T-helper 17 cell (primary cell): ENCODE measurements at regions not wholly inside any gene's neighbourhood (a gene's known extent, or its start where the extent isn't known, plus 50 kb on each side); places are given as distances from the start of the nearest gene placed in this dataset.

Experiments
- ATAC-seq: fragments of 150-1000 bp; cut with Tn5 transposase; 2 replicates; pipeline ENCODE4 v1.10.0; 2021; ENCODE audit warnings: mild to moderate bottlenecking, moderate library complexity
- DNase-seq, 3 donors: peaks; one replicate each; pipeline versions ENCODE4 v3.0.0 to v3.0.0-alpha.2; 2020 to 2021
- H3K9me3 ChIP-seq: one replicate; pipeline ENCODE4 v1.7.0; 2013; ENCODE audit warnings: low read length, mild to moderate bottlenecking; ENCODE audit not compliant: control insufficient read depth, poor library complexity, severe bottlenecking
- H3K27ac Mint-ChIP-seq: one replicate; pipeline ENCODE4 v1.8.0; 2022; ENCODE audit warnings: mild to moderate bottlenecking, moderate library complexity, mixed read lengths
- H3K27me3 Mint-ChIP-seq: one replicate; pipeline ENCODE4 v1.8.0; 2022; ENCODE audit warnings: mixed read lengths
- H3K36me3 Mint-ChIP-seq: one replicate; pipeline ENCODE4 v1.8.0; 2022; ENCODE audit warnings: low read depth, mixed read lengths
- H3K4me1 Mint-ChIP-seq: one replicate; pipeline ENCODE4 v1.8.0; 2022; ENCODE audit warnings: mild to moderate bottlenecking, mixed read lengths
- H3K4me3 Mint-ChIP-seq: one replicate; pipeline ENCODE4 v1.8.0; 2022; ENCODE audit warnings: mild to moderate bottlenecking, moderate library complexity, mixed read lengths

GRCh38 chr21:35106246-35106835 is 57.2 kb upstream of the RUNX1 start:
- H3K27ac Mint-ChIP-seq: no peak overlapping the region
- no peaks in the 10 kb centered on the region for H3K36me3 Mint-ChIP-seq

DNA sequence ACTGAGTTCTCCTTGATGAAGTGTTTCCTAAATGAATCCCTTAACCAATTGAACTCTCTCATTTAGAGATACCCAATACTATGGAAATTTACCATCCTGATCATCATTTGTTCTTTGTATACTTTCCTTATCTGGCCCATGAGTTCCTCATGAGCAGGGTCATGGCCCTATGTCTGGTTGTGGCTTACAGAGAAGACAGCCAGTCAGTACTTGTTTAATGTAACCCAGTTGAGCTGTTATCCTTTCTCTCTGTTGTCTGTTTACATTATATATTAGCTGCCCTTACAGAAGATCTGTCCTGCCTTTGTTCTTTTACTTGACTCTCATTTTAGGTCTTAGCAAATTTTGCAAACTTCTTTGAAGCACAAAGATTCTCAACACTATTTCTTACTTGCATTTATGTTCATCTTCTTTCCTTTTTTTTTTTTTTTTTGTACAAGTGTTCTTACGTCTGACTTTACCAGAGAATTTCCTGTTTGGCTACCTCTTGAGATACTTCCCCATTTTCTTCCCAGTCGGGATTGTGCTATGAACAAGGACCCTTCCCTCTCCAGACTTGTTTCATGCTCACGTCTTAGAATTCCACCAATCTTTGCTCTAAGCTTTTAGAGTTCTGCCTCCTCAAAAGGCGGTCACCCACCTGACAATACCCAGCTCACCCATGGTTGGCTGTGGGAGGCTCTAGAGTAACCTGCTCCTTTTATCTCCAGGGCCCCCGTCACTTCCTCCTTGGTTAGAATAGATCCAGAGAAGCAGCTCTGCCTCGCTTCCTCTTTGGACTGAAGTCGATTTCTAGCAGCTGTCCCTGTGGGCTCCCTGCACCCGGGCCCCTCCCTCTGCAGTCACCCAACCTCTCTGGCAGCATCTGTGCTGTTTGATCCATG is 53.6 kb upstream of the RUNX1 start:
- Mint-ChIP-seq H3K4me3 (no peak overlapping the region), H3K27ac (no peak overlapping the region), H3K4me1 (no peaks in the 10 kb centered on the region), H3K27me3 (peaks cover 2% of the 10 kb centered on the region), H3K36me3 (no peaks in the 10 kb centered on the region)
- peak in 1 of 3 donors; percentile 7 for DNase-seq
- no peaks in the 10 kb centered on the region for H3K9me3 ChIP-seq
- peak; percentile 94 for ATAC-seq

More at GRCh38 chr21:35106246-35106835, 57.2 kb upstream of the RUNX1 start:
- Mint-ChIP-seq H3K4me1 (no peaks in the 10 kb centered on the region), H3K4me3 (no peak overlapping the region), H3K27me3 (peaks cover 8% of the 10 kb centered on the region)
- DNase-seq (no peak), ATAC-seq (no peak)
- H3K9me3 ChIP-seq: no peaks in the 10 kb centered on the region

DNA sequence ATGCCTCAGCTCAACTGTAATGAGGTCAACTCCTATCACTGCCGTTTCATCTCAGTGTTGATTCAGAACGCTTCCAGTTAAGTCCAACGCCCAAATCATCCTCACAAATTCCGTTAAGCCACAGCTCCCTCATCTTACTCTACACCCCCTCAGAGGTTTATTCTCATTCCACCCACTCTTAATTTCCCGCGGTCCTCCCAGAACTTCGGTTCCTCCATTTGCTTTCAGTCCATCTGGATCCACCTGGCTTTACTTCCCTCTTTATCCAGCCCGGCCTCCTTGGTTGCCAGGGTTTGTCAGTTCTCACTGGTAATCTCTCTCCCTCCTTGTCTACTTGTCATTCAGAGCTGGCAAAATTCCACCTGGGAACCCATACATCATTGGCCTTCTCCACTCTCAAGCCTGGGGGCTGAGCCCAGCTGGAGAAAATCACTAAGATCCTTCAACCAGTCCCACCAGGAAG is 51.3 kb upstream of the RUNX1 start:
- Mint-ChIP-seq H3K4me3 (no peak overlapping the region), H3K27me3 (no peaks in the 10 kb centered on the region), H3K36me3 (no peaks in the 10 kb centered on the region), H3K27ac (no peak overlapping the region), H3K4me1 (no peaks in the 10 kb centered on the region)
- ATAC-seq: no peak
- H3K9me3 ChIP-seq: no peaks in the 10 kb centered on the region
- DNase-seq: no peak

DNA sequence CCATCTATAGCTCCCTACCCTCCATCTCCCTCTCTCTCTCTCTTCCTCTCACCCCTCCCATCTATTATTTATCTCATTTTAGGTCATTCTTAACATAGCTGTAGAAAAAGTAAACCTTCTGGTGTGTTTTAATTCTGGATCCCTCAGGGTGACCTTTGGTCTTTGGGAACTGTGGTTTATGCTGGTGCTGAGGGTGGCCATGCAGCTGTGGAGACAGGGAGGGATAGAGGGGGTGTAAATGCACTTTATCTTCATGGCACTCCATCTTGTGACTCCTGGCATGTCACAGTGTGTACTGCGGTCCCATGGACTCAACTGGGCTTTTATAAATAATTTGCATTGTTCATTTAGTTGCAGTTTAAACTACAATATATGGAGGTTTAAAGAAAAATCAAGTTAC is 50.2 kb upstream of the RUNX1 start:
- DNase-seq: no peak
- no peak overlapping the region for H3K4me3 Mint-ChIP-seq
- H3K27ac Mint-ChIP-seq: no peak overlapping the region
- no peaks in the 10 kb centered on the region for H3K27me3 Mint-ChIP-seq
- no peaks in the 10 kb centered on the region for H3K9me3 ChIP-seq
- no peak for ATAC-seq
- no peaks in the 10 kb centered on the region for H3K36me3 Mint-ChIP-seq
- no peaks in the 10 kb centered on the region for H3K4me1 Mint-ChIP-seq
